Fibroblast of peridontal ligament (primary cell): ENCODE measurements at regions not wholly inside any gene's neighbourhood (a gene's known extent, or its start where the extent isn't known, plus 50 kb on each side); places are given as distances from the start of the nearest gene placed in this dataset.

Experiments used
- DNase-seq: peaks from one replicate; pipeline ENCODE4 v3.0.0-alpha.2; 2010; ENCODE audit errors: extremely low read depth

GRCh38 chr18:78069784-78070664 lies 820.4 kb downstream of the GALR1 start:
- DNase-seq, result no peak

- no peak for DNase-seq
Measured at GRCh38 chr18:78071166-78071710, 821.6 kb downstream of the GALR1 start.

- no peak for DNase-seq
Measured at GRCh38 chr18:78071776-78072175, 822.1 kb downstream of the GALR1 start.

- DNase-seq, result no peak
Measured at GRCh38 chr18:78072375-78072774, 822.7 kb downstream of the GALR1 start.

- no peak for DNase-seq
Measured at GRCh38 chr18:78073275-78073674, 823.6 kb downstream of the GALR1 start.

DNA sequence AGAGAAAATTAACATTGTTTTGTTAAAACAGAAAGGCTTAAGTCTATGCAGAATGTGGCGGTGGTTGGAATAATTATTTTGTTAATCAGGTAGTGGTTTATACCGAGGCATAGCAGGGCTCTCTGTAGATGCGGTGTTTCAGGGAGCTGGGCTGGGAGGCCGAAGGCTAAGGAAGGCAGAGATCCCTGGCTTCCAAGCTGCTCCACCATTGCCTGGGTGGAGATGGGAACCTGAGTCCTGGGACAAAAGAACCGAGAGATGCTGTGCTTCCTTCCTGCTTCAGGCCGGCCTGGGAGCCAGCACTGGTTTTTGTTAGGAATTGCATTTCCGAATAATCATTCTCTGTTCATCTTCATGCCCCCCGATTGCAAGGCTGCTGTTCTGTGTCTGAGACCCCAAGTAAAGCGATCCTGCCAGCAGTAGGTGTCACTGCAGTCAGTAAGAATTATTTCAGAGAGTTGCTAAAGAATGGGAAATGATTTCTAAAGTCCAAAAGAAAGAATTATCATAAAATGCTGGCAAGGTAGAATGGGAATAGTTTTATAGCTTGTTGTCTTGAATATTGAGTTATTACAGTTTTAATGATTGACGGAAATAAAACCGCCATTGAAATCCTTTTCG lies 824.9 kb downstream of the GALR1 start:
- no peak for DNase-seq

GRCh38 chr18:78080081-78080480 lies 830.4 kb downstream of the GALR1 start:
- DNase-seq, result no peak

GRCh38 chr18:78080761-78081160 lies 831.1 kb downstream of the GALR1 start:
- no peak for DNase-seq

DNA sequence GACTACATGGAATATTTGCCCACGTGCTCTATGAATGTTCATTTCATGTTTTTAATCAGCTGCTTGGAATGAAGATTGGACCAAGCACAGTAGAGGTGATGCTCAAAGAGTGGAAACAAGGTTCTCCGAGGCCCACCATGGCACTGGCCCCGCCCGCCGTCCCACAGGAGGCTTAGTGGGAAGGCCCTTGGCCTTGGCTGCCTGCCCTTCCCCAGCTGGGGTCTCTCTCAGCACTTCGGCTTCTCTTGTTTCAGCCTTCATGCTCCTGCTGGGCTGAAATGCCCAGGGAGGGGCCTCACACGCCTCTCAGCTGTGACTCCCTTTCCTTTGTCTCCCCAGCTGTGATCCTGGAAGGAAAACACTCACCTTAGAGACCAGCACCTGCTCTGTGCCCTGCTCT lies 833.2 kb downstream of the GALR1 start:
- no peak for DNase-seq

DNA sequence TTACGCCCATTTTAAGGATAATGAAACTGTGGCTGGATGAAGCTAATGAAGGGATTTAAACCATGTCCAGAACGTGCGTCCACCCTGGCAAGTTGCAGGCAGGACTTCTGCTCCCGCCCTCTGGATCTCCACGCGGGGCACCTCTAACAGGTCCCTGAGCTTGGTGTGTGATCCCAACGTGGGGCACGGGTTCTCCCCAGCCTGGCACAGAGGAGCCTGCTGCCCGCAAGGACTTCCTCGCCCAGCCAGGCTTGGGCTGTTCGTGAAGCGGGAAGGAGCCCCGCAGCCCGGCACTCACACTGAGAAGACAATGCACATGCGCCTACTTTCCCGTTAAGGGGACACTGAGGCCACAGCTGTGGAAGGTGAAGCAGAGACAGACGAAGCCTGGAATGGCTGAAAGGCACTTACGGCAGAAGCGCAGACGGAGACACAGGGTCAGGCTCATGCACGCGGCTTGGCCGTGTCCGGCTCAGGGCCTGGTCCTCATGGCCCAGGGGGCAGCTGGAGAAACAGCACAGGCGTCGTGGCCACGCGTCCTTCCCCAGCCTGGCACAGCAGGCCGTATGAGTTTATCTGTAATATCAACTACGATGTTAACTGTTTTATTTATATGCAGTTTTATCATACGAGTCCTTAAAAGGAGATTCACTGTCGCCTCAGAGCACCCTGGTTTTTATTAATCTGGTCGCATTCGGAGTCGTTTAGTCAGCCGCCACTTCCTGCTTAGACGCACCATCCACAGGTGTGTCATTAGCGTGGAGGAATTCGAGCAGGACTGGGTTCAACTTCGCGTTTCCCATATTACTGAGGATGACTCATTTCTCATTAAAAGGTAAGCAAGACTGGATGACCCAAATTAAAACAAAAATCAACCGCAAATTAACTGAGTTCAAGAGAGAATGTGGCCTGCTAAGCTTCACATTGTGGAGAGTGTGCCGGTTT lies 835.9 kb downstream of the GALR1 start:
- DNase-seq, result no peak

GRCh38 chr18:78086931-78087330 lies 837.3 kb downstream of the GALR1 start:
- no peak for DNase-seq

- no peak for DNase-seq
Measured at GRCh38 chr18:78087338-78087737, 837.7 kb downstream of the GALR1 start.

- DNase-seq, result no peak
Measured at GRCh38 chr18:78090584-78090983, 840.9 kb downstream of the GALR1 start.

DNA sequence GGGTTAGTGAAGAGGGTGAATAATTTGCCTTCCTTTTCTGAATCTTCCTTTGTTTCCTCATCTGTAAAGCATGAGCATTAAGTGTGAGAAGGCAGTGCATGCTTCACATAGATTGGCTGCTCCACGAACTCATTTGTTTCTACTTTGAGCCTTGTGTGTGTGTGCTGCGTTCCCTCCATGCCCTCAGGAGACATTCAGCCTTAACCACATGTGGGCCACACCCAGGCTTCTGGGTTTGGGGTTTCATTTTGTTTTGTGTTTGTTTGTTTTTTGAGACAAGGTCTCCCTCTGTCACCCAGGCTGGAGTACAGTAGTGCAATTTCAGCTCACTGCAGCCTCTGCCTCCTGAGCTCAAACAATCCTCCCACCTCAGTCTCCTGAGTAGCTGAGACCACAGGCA lies 843.3 kb downstream of the GALR1 start:
- no peak for DNase-seq

- no peak for DNase-seq
Measured at GRCh38 chr18:78099979-78100588, 850.4 kb downstream of the GALR1 start.

DNA sequence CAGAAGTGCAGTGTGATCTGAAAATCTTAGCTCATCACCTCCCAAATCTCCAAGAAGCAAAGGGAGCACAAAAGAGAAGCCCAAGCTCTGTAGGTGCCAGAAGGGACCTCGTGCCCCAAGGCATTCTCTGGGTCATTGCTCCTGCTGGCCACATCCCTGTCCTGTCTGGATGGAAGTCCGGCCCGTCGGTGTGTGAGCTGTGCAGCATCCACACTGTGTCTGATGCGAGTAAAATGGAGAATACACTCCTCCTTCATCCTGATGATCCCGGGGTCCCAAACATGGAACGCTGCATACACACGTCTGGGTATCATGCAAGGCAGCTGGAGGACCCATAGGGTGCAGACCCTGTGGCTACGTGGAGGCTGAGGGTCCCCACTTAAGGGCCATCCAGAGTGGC lies 851.4 kb downstream of the GALR1 start:
- DNase-seq, result no peak

DNA sequence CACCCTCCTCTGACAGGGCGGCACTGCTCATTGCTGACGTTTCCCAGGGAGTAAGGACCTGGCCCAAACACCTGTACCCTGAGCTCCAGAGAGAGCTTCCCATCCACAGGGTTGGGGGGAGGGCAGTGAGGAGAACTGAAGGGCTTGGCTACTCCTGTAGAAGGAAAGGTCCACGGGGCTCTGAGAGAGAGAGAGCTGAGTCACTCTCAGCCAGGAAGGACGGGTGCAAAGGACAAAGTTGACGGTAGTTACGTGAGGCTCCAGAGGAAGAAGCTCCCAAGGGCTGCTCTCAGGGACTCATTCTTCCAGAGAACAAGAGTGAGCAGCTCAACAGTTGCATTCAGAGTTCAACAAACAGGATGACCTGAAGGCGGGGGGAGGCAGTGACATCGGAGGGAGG lies 852.5 kb downstream of the GALR1 start:
- no peak for DNase-seq

DNA sequence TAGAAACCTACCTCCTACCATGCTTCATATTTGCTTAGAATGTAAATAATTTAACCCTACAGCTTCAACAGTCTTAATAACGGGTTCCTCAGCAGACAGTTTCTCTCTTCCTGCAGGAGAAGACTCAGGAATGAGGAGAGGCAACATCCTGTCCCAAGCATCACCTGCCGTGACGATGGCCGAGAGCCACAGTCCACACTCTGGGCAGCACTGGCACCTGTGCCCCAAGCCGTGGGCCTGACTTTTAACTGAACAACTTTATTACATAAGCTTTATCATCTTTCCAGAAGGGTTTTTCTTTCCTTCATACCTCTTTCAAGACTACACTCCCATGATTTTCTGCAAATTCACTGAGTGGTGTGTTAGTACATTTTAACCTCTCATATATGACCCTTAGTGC lies 856.0 kb downstream of the GALR1 start:
- no peak for DNase-seq

DNA sequence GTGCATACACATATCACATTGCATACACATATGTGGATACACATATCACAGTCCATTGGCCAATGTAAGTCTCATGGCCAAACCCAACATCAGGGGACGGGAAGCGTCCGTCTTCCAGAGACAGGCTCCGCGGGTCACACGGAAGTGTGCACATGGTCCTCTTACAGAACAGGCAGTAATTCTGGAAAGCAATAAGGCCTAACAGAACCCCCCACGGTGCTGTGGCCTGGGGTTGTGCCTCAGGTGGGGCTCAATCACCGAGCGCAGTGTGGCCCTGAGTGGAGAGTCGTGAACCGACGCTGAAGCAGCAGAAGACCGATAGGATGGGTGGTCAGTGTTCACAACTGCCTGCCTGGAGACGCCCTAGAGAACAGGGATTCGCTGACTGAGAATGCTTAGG lies 857.3 kb downstream of the GALR1 start:
- DNase-seq, result no peak

DNA sequence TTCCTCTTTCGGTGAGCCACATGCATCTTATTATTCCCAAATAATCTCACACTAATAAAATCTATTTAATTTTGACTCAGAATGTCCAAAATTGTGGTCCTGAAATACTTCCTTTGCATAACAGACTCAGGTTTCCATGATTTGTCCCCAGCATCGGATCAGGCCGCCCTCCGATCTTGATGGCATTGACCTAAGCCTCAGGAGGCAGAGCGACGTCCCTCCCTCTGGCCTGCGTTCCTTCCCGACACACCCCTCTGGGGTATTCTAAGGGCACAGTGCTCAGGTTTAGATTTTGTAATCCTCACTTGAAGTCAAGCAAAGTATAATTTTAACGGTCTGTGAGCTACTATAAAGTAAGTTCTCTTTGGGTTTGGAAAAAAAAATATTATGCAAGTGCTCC lies 857.7 kb downstream of the GALR1 start:
- no peak for DNase-seq

DNA sequence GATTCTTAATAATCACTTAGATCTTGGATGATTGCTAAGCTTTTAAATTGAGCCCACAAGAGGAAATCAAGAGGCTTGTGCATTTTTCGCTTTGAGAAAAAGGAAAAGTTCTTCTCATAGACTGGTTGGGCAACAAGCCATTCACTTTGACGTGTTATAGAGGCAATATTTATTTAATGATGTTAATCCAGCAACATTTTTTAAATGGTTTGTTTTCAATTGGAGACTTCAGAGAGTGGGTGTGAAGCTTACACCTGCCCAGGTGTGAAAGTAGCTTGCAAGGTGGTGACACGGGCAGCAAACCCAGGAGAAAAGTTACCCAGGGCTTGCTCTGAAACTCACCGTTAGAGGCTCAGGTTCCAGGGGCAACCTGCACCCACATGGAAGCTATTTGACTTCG lies 858.9 kb downstream of the GALR1 start:
- no peak for DNase-seq
